ENCODE measurements at regions not wholly inside any gene's neighbourhood (a gene's known extent, or its start where the extent isn't known, plus 50 kb on each side); places are given as distances from the start of the nearest gene placed in this dataset.

- FAIRE-seq: no peak
- Histone ChIP-seq H3K9me3 (ENCODE audit: control insufficient read depth in 2 of 3, insufficient read depth in 1 of 3, low read length in 3 of 3) (no peaks in the 10 kb centered on the region), H3K27ac (ENCODE audit: low read depth in 2 of 2, low read length in 2 of 2) (no peak overlapping the region), H3K9ac (ENCODE audit: low read length in 3 of 3) (no peak overlapping the region), H3K36me3 (ENCODE audit: control insufficient read depth in 2 of 3, insufficient read depth in 3 of 3, low read length in 3 of 3) (no peaks in the 10 kb centered on the region), H3K4me1 (ENCODE audit: control insufficient read depth in 2 of 3, insufficient read depth in 2 of 3, low read depth in 1 of 3, low read length in 3 of 3) (no peaks in the 10 kb centered on the region), H3K27me3 (ENCODE audit: control insufficient read depth, insufficient read depth, low read length) (no peaks in the 10 kb centered on the region), H3K4me3 (ENCODE audit: low read length in 3 of 3) (no peak overlapping the region)
- peak in 2 of 5 donors; percentile 3 to 44 for DNase-seq
- TF ChIP-seq CTCF (IDR thresholded peaks at IDR 0.05; ENCODE audit: borderline replicate concordance, extremely low read depth, insufficient read depth): no peak
- intact Hi-C loops (cut with DNase I): no loop called here
Measured at GRCh38 chr6:169155481-169155880, 98.2 kb downstream of the THBS2 start.

- H3K27me3 ChIP-seq (ENCODE audit: control insufficient read depth, insufficient read depth, low read length): no peaks in the 10 kb centered on the region
- TF ChIP-seq CTCF (IDR thresholded peaks at IDR 0.05; ENCODE audit: borderline replicate concordance, extremely low read depth, insufficient read depth): no peak
- H3K9me3 ChIP-seq (ENCODE audit: control insufficient read depth in 2 of 3, insufficient read depth in 1 of 3, low read length in 3 of 3): no peaks in the 10 kb centered on the region
- DNase-seq (no peak), FAIRE-seq (no peak)
- H3K4me1 ChIP-seq (ENCODE audit: control insufficient read depth in 2 of 3, insufficient read depth in 2 of 3, low read depth in 1 of 3, low read length in 3 of 3): no peaks in the 10 kb centered on the region
- no peak overlapping the region for H3K4me3 ChIP-seq (ENCODE audit: low read length in 3 of 3)
- intact Hi-C loops (cut with DNase I): no loop called here
- no peak overlapping the region for H3K9ac ChIP-seq (ENCODE audit: low read length in 3 of 3)
- no peak overlapping the region for H3K27ac ChIP-seq (ENCODE audit: low read depth in 2 of 2, low read length in 2 of 2)
- H3K36me3 ChIP-seq (ENCODE audit: control insufficient read depth in 2 of 3, insufficient read depth in 3 of 3, low read length in 3 of 3): no peaks in the 10 kb centered on the region
Measured at GRCh38 chr6:169153401-169153800, 100.2 kb downstream of the THBS2 start.

GRCh38 chr6:169146521-169146920 is 107.1 kb downstream of the THBS2 start:
- Histone ChIP-seq H3K36me3 (ENCODE audit: control insufficient read depth in 2 of 3, insufficient read depth in 3 of 3, low read length in 3 of 3) (no peaks in the 10 kb centered on the region), H3K27ac (ENCODE audit: low read depth in 2 of 2, low read length in 2 of 2) (no peak overlapping the region), H3K27me3 (ENCODE audit: control insufficient read depth, insufficient read depth, low read length) (no peaks in the 10 kb centered on the region), H3K4me3 (ENCODE audit: low read length in 3 of 3) (no peak overlapping the region), H3K4me1 (ENCODE audit: control insufficient read depth in 2 of 3, insufficient read depth in 2 of 3, low read depth in 1 of 3, low read length in 3 of 3) (no peaks in the 10 kb centered on the region), H3K9me3 (ENCODE audit: control insufficient read depth in 2 of 3, insufficient read depth in 1 of 3, low read length in 3 of 3) (no peaks in the 10 kb centered on the region), H3K9ac (ENCODE audit: low read length in 3 of 3) (no peak overlapping the region)
- intact Hi-C loops (cut with DNase I): no loop called here
- TF ChIP-seq CTCF (IDR thresholded peaks at IDR 0.05; ENCODE audit: borderline replicate concordance, extremely low read depth, insufficient read depth): no peak
- DNase-seq: no peak
- no peak for FAIRE-seq

GRCh38 chr6:169145991-169146501 is 107.6 kb downstream of the THBS2 start:
- DNase-seq (peak in 1 of 5 donors; percentile 40), FAIRE-seq (no peak)
- Histone ChIP-seq H3K4me1 (ENCODE audit: control insufficient read depth in 2 of 3, insufficient read depth in 2 of 3, low read depth in 1 of 3, low read length in 3 of 3) (no peaks in the 10 kb centered on the region), H3K4me3 (ENCODE audit: low read length in 3 of 3) (no peak overlapping the region), H3K9me3 (ENCODE audit: control insufficient read depth in 2 of 3, insufficient read depth in 1 of 3, low read length in 3 of 3) (no peaks in the 10 kb centered on the region), H3K27me3 (ENCODE audit: control insufficient read depth, insufficient read depth, low read length) (no peaks in the 10 kb centered on the region), H3K9ac (ENCODE audit: low read length in 3 of 3) (no peak overlapping the region), H3K36me3 (ENCODE audit: control insufficient read depth in 2 of 3, insufficient read depth in 3 of 3, low read length in 3 of 3) (no peaks in the 10 kb centered on the region), H3K27ac (ENCODE audit: low read depth in 2 of 2, low read length in 2 of 2) (no peak overlapping the region)
- intact Hi-C loops (cut with DNase I): no loop called here
- TF ChIP-seq CTCF (IDR thresholded peaks at IDR 0.05; ENCODE audit: borderline replicate concordance, extremely low read depth, insufficient read depth): no peak
